Glomerular endothelial cell (primary cell): ENCODE measurements at regions not wholly inside any gene's neighbourhood (a gene's known extent, or its start where the extent isn't known, plus 50 kb on each side); places are given as distances from the start of the nearest gene placed in this dataset.

Experiments
- DNase-seq: peaks from one replicate; pipeline ENCODE4 v3.0.0-alpha.2; 2011; ENCODE audit warnings: low read depth, low spot score; ENCODE audit errors: extremely low read depth

DNA sequence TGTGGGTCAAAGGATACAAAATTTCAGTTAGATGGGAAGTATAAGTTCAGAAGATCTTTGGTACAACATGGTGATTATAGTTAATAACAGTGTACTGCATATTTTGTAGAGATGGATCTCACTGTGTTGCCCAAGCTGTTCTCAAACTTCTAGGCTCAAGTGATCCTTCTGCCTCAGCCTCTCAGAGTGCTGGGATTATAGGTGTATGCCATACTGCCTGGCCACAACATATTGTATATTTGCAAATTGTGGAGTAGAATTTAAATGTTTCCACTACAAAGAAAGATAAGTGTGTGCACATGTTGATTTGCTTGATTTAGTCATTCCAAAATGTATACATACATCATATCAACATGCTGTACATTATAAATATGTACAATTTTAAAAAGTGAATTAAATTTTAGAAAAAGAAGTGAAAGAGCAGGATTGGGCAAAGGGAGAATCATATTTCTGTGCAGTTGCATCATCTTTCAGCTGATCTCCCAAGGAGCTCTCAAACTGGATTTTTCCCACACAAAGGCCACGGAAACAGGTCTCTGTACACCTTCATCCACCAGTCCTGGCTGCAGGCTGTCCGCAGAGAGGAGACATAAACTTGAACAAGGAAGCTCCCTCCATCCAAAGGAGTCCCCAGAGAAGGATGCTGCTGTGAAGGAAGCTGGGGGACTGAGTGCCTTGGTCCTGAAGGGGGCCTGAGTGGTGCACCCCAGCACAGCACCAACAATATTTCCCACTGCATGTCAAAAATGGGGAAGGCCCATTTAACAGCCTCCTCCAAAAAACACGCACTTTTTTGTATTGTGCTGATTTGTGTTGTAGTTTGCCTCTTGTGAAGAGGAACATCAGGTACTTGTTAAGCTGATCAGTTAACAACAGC lies 217.1 kb upstream of the GHITM start:
- DNase-seq: no peak

DNA sequence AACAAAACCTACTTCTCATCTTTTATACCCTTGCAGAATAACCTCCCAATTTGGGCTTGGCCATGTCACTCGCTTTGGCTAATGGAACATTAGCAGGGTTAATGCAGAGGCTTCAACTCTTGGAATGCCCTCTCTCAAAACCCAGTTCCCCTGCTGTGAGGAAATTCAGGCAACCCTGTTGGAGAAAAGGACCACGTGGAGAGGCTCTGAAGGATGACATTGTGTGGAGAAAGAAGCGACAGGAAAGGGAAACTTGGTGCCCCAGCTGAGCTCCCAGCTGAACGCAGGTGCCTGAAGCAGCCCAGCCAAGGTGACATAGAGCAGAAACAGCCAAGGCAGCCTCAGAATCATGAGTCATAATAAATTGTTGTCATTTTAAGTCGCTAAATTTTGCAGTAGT lies 214.2 kb upstream of the GHITM start:
- DNase-seq: no peak

DNA sequence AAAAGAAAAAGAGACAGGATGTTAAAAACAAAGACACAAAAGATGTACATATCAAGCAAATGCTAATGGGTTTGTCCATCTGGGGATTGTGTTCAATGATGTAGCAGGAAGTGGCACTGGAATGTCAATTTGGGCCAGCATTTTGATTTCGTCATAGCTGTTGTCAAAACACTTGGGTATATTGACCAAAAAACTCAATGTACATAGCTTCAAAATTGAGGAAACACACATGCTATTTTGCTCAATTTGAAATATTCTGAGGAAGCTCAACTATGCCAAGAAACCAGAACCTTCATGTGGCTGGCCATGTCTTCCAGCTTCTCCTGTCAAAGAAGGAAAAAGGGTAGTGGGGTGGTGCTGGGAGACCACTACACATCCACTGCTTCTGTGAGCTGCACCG lies 212.7 kb upstream of the GHITM start:
- DNase-seq: no peak

DNA sequence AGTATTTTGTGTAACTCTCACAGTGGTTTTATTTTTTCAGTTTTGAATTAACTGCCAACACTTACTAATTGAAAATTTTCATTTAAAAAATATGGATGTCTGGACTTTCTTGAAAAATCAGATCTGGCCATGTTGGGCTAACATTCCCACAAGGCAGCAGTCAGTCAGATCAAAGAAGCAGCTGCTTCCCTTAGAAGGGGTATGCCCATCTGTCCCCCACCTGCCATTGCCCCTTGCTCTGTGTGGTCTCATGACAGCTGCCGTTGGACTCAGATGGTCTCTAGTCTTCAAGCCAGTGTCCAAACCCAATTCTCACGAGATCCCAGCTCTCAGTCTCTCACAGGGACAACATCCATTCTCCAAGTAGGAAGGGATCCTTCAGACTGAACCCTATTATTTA lies 212.1 kb upstream of the GHITM start:
- DNase-seq: no peak

DNA sequence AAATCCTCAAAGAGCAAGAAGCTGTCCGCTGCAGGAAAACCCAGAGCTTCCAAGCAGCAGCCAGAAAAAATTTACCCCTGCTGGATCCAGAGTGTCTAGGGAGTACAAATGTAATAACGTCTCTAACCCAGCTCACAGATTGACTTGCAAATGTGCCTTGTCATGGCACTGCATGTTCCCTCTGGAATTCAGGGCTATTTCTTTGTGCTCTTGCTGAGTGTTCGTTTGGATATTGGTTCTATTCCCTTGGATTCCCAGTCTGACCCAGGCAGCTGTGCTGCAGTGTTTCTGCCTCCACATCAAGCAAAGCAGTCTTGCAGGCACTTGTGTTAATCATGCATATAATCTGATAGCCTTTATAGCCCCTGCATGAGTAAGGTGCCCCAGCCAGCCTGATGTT lies 209.9 kb upstream of the GHITM start:
- DNase-seq: no peak

DNA sequence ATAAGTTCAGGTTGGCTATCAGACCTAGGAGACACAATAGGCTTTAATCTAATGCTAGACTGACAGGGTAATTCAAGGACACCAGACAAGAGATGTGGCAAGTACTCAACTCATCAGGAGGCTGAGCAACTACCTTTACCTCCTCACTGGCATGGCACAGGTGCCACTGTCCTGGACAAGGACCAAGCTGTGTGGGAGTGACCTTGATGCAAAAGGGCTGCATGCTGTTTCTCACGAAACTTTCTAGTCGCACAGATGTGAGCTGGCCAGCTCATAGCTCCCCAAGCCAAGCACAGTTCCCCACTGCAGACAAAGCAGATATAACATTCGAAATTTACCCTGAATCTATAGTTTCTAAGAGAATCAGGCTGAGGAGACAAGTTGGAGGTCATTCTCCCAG lies 207.6 kb upstream of the GHITM start:
- no peak for DNase-seq

DNA sequence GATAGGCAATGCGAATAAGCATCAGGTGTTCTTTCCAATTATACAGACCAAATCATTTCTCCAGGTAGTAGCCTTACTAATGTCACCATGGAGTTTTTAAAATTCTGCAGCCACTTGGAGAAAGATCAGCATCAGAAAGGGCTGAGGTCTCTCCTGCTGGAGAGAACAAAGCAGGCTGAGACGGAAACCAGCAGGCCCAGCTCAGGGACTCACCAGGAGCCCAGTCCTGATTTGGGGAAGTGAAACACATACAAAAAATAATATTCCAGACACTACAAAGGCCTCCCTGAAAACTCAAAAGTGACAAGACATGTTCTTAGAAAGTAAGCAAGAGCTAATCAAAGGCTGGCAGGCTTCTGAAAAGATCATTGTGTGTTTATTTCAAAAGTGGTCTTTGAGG lies 207.1 kb upstream of the GHITM start:
- DNase-seq: no peak

DNA sequence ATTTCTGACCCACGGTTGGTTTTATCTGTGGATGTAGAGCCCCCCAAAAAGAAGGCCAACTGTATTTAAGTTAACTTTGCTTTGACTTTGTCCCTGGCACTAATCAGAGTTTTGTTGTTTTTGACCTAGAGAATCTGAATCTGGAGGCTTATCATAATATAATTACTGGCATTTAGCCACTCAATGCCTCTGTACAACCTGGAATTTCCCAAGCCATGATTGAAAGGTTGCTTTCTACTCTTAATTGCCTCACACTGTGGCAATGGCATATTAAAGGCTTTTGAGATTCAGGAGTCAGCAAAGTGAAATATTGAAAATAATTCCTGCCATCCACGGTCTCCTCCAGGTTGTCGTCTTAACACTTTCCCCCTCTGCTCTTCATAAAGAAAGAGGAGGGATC lies 205.2 kb upstream of the GHITM start:
- DNase-seq: no peak

DNA sequence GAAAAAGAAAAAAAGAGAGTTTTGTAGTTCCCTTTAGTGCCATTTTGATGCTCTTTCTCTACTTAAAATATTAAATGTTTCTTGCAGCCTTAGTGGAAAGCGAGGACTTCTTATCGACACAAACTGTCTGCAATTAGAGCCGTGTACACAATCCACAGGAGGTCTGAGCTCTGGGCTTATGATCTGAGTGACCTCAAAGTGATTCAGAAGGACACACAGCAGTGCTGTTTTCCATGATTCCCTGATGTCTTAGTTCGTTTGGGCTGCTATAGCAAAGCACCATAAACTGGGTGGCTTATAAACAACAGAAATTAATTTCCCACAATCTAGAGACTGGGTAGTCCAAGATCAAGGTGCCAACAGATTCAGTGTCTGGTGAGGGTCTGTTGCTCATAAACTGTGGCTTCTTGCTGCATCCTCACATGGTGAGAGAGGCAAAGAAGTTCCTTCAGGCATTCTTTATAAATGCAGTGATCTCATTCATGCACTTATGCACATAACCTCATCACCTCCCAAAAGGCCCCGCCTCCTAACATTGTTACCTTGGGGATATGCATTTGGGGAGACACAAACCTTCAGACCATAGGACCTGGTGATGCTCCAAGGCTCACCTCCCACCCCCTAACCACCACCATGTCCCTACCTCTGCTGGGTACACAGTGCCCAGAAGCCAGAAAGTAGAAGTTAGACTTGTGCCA lies 204.5 kb upstream of the GHITM start:
- no peak for DNase-seq

DNA sequence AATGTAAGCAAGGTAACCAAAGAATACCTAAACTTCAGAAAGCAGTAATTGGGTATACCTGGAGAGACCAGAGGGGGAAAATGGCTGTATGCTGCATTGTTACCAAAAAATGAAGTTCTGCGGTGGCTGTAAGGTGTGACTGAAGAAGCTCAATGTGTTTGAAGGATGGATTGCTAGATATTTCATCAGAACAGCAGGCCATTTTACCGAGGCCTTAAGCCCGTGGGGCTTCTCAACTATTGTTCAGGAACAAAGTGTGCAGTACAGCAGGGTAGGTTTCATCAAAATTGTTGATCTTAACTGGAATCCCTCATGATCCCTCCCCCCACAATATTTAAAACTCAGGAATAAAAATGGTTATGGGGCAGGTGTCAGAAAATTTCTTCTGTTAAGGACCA lies 204.0 kb upstream of the GHITM start:
- no peak for DNase-seq

DNA sequence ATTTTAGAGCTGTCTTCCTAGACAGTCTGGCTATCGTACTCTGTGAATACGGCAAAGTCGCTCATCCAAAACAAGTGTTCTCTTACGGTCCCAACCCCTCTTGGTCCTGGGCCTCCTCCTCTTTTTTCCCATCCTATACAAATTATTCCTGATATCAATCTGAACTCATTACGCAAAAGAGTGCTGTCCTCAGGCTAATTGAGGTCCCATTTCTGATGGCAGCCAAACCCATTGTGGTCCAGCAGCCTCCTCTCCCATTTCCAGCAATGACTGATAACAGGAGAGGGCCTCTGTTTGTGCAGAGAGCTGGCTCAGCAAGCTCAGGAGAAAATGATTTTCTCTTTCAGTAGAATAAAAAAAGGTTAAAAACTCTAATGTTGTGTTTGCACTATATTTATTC lies 203.4 kb upstream of the GHITM start:
- DNase-seq: no peak

DNA sequence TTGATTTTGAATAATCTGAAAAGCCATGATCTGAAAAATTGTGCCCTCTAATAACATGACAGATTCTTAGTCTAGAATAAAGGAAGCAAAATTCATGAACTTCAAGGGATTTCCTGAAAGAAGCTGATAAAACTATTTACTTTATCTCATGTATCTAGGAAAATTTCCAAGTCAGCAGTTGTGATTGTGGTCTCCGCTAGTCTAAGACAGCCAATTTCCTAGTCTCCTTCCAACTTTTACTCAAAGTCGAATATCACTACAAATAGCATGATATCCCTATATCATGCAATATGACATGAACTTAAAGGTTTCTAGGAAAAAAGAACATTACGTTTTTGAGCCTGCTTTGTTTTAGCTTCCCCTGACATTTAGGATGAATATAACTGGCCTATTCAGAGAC lies 202.1 kb upstream of the GHITM start:
- no peak for DNase-seq

DNA sequence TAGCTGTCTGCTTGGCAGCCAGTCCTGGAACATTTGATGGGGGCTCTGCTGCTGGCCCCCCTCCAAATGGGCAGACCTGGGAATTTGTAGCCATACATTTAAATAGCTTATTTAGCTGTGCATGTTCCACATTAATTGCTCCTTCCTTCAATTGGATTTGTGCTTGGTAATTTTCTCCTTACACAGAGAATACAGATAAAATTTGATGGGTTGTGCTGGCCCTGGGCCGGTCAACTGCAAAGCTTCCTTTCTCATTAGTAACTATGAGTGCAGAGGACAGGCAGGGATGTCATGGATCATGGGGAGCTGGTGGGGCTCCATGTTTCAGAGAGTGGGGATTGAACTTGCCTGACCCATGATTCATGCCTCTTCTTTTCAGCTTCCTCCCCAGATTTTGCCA lies 201.5 kb upstream of the GHITM start:
- DNase-seq: no peak

DNA sequence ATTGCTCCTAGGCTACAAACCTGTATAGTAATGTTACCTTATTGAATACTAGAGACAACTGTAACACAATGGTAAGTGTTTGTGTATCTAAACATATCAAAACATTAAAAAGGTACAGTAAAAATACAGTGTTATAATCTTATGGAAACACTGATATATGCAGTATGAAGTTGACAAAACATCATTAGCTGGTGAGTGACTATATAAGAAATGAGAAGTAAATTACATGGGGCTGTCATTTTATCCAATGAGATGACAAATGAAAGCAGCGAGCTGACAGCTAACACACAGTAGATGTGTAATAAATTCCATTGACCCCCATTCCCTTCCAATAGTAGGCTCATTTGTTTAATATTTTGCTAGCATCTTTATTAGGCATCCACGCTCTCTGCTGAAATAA lies 198.1 kb upstream of the GHITM start:
- DNase-seq: no peak

DNA sequence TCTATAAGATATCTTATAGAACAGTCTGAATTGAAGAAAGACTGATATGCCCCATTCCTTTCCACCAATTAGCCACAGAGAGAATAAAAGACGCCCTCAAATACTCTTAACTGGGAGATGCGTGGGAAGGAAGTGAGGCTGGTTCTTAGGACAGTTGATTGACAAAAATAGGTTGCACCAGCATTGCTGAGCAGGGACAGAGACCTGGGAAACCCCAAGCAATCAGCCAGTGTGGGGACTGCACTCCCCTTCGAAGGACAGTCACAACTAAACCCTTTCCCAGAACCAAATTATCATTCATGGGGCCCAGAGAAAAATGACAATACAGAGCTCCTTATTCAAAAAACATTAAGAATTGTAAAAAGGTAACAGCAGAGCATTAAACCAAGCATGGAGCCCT lies 196.9 kb upstream of the GHITM start:
- DNase-seq: no peak

DNA sequence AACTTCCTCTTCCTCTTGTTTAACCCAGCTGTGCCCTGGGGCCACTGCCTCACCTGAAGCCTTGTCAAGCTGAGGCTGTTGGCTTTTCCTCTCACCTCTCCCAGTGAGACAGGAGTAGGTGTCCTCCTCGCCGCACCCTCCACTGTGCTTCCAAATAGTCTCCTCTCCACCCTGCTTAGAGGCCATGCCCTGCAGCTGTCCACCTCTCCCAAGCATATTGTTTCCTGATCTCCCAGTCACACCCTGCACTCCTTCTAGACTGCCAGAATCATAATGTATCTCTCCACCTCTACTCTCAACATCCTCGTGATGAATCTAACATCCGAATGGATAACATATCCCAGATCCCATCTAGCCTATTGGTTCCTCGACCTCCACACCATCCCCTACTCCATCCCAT lies 196.3 kb upstream of the GHITM start:
- no peak for DNase-seq

DNA sequence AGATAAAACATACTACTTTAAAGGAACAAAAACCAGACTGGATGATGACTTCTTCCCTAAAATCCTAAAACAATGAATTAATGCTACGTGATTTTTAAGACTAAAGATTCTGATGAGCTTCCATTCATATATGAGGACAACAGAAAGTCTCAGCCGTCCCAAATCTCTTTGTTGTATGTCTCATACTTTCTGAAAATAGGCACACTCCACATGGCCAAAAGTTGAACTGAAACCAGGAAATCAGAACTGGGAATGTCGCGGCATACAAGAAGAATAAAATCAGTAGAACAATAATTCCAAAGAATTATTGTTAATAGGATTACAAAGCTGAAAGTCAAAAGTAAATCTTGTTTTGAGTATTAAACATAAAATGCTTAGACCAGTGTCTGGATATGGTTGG lies 195.4 kb upstream of the GHITM start:
- DNase-seq: no peak

DNA sequence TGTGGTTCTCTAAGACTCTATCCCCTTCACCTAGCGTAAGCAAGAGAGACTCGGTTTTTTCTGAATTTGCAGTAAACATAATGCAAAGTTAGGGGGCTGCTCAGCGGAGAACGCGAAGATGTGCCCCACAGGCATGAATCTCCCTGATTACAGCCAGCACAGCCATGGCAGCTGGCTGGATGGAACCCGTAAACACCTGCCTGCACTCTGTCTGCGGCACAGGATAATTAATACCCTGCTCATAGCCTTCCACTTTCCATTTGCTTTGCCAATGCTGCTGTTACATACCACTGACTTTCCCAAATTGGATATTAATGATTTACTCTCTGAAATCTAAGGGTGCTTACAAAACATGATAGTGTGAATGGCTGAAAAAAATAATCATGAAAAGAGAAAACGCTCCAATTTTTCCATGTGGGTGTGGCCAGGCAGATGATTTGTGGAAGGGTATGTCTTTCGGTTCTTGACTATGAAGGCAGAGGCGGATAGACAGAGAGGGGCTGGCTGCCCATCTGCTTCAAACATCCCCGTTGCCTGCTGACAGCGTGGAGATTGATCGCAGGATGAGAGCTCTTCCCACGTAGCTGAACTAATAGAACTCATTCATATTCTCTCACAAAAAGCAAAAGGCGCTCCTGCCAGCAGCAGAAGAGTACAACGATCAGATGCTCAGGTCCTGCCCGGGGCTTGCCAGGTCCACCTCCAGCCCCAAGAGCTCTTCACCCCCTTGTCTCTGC lies 193.2 kb upstream of the GHITM start:
- DNase-seq: no peak

DNA sequence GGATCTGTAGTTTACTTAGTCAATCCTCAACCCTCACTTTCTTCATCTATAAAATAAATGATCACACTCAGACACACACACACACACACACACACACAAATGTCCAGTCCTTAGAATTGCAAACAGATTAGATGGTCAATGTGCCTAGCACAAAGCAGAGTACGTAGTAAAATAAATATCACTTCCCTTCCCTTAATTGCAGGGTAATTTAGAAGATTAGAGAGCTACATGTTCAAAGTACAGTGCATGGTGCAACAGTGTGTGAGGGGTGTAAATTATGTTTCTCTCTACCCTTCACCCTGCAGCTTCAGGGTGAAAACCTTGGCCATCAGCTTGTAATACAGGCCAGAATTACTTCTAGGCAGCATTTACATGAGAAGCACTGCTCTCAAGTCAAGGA lies 187.0 kb upstream of the GHITM start:
- no peak for DNase-seq

DNA sequence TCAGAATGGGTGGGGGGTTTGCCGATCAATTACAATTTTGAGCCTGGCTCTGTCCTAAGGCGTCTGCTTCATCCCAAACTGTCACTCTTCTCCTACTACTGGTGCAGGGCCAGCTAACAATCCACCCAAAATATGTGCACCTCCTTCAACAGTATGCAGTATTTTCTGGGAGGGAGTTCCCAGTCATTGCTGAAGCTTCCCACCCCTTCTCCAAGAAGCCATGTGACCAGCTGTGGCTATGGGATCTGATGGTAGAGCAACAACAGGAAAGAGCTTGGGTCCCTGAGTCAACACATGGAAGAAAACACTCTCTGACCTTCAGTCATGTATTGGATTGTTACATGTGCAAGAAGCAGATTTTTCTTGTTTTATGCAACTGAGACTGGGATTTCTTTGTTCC lies 185.7 kb upstream of the GHITM start:
- no peak for DNase-seq

DNA sequence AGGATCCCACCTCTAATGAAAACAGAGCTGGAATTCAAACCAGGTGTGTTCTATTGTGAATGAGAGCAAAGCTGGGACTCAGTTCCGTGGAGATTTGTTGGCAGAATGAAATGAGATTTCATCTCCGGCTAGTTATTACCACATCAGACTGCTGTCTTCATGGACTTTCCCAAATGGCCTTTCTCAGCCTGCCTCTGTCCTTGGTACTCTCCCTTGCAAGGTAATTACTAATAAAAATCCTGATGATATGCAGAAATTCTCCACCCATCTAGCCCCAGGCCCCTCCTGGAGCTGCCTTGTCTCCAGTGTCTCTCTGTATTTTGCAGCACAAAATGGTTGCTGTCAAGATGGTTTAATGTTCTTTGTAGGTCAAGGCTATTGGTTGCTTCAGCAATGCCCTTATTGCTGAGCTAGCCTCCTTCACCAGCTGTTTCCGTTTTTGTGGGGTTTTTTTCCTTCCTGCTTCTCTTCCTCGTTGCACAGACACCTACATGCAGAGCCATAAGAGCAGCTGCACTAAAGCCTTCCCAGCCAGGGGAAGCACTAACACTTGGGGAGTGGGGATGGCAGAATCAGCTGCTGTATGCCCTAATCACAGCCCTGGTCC lies 185.0 kb upstream of the GHITM start:
- DNase-seq: no peak
